Loucy (cell line): ENCODE measurements at regions not wholly inside any gene's neighbourhood (a gene's known extent, or its start where the extent isn't known, plus 50 kb on each side); places are given as distances from the start of the nearest gene placed in this dataset.

ENCODE experiments used
- CTCF ChIP-seq: fragments of 200-600 bp; sonication (generic); conservative IDR thresholded peaks from 2 replicates; pipeline ENCODE4 v1.5.1; 2014; ENCODE audit warnings: mild to moderate bottlenecking, antibody characterized with exemption, low read length
- EZH2phosphoT487 ChIP-seq: fragments of 200-600 bp; IDR thresholded peaks from 2 replicates; pipeline ENCODE4 v1.6.1; 2018; ENCODE audit warnings: antibody characterized with exemption, mild to moderate bottlenecking, moderate library complexity, borderline replicate concordance

- TF ChIP-seq CTCF, result no peak
- no peak for TF ChIP-seq EZH2phosphoT487
Measured at GRCh38 chr16:65523283-65523944, 401.6 kb upstream of the CDH11 start.
